AG09309 (cell line): ENCODE measurements at regions not wholly inside any gene's neighbourhood (a gene's known extent, or its start where the extent isn't known, plus 50 kb on each side); places are given as distances from the start of the nearest gene placed in this dataset.

Experiments
- DNase-seq: peaks from one replicate; pipeline ENCODE4 v3.0.0-alpha.2; 2010; ENCODE audit warnings: low read depth
- H3K4me3 ChIP-seq: 2 replicates; pipeline ENCODE4 v1.5.1; 2011; ENCODE audit warnings: mild to moderate bottlenecking, low read depth, low read length, moderate library complexity; ENCODE audit not compliant: control insufficient read depth
- TF ChIP-seq, protein P1 (sequence below): IDR thresholded peaks from 2 replicates; pipeline ENCODE4 v1.5.1; 2011; ENCODE audit warnings: mild to moderate bottlenecking, low read depth, low read length, inconsistent platforms; ENCODE audit not compliant: insufficient read depth, control insufficient read depth; ENCODE audit errors: missing control alignments

DNA sequence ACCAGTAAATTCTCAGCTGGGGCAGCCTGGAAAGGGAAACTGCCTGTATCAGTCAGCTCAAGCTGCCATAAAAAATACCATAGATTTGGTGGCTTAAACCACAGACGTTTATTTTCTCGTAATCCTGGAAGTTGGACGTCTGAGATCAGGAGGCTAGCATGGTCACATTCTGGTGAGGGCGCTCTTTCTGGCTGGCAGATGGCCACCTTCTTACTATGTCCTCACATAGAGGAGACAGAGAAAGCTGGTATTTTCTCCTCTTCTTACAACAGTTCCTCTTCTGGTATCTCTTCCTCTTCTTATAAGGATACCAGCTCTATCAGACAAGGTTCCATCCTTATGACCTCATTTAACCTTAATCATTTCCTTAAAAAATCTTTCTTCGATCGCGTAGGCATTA lies 50.5 kb upstream of the RFX3 start:
- no peak overlapping the region for H3K4me3 ChIP-seq
- no peak for DNase-seq

DNA sequence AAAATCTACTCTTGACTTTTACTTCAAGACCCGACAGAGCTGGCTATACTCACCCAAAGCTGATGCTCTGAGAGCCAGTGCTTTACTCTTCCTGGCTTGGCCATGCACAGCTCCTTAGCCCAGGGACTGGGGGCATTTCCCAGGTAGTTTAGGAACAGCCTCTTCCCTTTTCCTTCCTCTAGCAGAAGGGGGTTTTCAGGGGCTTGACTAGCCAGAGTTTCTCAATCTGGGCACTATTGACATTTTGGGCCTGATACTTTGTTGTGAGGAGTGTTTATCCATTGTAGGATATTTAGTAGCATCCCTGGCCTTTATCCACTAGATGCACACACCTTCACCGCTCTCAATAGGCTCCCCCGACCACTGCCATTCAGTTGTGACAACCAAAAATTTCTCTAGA lies 50.0 kb upstream of the RFX3 start:
- no peak overlapping the region for H3K4me3 ChIP-seq
- TF ChIP-seq, protein P1, sequence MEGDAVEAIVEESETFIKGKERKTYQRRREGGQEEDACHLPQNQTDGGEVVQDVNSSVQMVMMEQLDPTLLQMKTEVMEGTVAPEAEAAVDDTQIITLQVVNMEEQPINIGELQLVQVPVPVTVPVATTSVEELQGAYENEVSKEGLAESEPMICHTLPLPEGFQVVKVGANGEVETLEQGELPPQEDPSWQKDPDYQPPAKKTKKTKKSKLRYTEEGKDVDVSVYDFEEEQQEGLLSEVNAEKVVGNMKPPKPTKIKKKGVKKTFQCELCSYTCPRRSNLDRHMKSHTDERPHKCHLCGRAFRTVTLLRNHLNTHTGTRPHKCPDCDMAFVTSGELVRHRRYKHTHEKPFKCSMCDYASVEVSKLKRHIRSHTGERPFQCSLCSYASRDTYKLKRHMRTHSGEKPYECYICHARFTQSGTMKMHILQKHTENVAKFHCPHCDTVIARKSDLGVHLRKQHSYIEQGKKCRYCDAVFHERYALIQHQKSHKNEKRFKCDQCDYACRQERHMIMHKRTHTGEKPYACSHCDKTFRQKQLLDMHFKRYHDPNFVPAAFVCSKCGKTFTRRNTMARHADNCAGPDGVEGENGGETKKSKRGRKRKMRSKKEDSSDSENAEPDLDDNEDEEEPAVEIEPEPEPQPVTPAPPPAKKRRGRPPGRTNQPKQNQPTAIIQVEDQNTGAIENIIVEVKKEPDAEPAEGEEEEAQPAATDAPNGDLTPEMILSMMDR = no peak
- no peak for DNase-seq

More for the DNA sequence above, 50.5 kb upstream of the RFX3 start:
- TF ChIP-seq, protein P1 = no peak
